ENCODE measurements at regions not wholly inside any gene's neighbourhood (a gene's known extent, or its start where the extent isn't known, plus 50 kb on each side); places are given as distances from the start of the nearest gene placed in this dataset.

GRCh38 chr2:136351684-136352083, 233.7 kb upstream of the CXCR4 start:
- TF ChIP-seq TAF1 (IDR thresholded peaks at IDR 0.05; ENCODE audit: low read depth), result no peak
- TF ChIP-seq EP300 (conservative IDR thresholded peaks at IDR 0.05; ENCODE audit: poor library complexity, severe bottlenecking), result no peak
- H2AFZ ChIP-seq (ENCODE audit: low read depth, low read length), result no peak overlapping the region
- H3K36me3 ChIP-seq (ENCODE audit: insufficient read depth, low read length), result no peaks in the 10 kb centered on the region
- H4K20me1 ChIP-seq (ENCODE audit: insufficient read depth), result no peaks in the 10 kb centered on the region
- H3K9ac ChIP-seq (ENCODE audit: low read length), result no peak overlapping the region
- no peaks in the 10 kb centered on the region for H3K27me3 ChIP-seq (ENCODE audit: insufficient read depth, low read depth, low read length)
- no peak overlapping the region for H3K4me2 ChIP-seq (ENCODE audit: low read length)
- H3F3A ChIP-seq (ENCODE audit: insufficient read depth, low read length, poor library complexity, severe bottlenecking), result no peaks in the 10 kb centered on the region
- H3K9me3 ChIP-seq (ENCODE audit: low read length), result no peaks in the 10 kb centered on the region
- no peaks in the 10 kb centered on the region for H3K79me2 ChIP-seq (replicated peaks; ENCODE audit: insufficient read depth, low read length)
- H3K27ac ChIP-seq (ENCODE audit: low read length), result no peak overlapping the region
- H3K9me2 ChIP-seq (ENCODE audit: insufficient read depth, low read length), result no peaks in the 10 kb centered on the region
- no peak overlapping the region for H3K4me3 ChIP-seq (ENCODE audit: low read length)

- H3K36me3 ChIP-seq (ENCODE audit: insufficient read depth, low read length), result no peaks in the 10 kb centered on the region
- no peak overlapping the region for H2AFZ ChIP-seq (ENCODE audit: low read depth, low read length)
- TF ChIP-seq SMC3 (conservative IDR thresholded peaks at IDR 0.05; ENCODE audit: poor library complexity) (no peak), REST (IDR thresholded peaks at IDR 0.05; ENCODE audit: borderline replicate concordance) (no peak)
- H3K9ac ChIP-seq (ENCODE audit: low read length), result no peak overlapping the region
- H3K79me2 ChIP-seq (replicated peaks; ENCODE audit: insufficient read depth, low read length), result no peaks in the 10 kb centered on the region
- H3K9me3 ChIP-seq (ENCODE audit: low read length), result no peaks in the 10 kb centered on the region
- no peaks in the 10 kb centered on the region for H4K20me1 ChIP-seq (ENCODE audit: insufficient read depth)
- H3K4me3 ChIP-seq (ENCODE audit: low read length), result no peak overlapping the region
- H3K9me2 ChIP-seq (ENCODE audit: insufficient read depth, low read length), result no peaks in the 10 kb centered on the region
- H3K27ac ChIP-seq (ENCODE audit: low read length), result no peak overlapping the region
- H3K27me3 ChIP-seq (ENCODE audit: insufficient read depth, low read depth, low read length), result no peaks in the 10 kb centered on the region
- no peaks in the 10 kb centered on the region for H3F3A ChIP-seq (ENCODE audit: insufficient read depth, low read length, poor library complexity, severe bottlenecking)
- H3K4me2 ChIP-seq (ENCODE audit: low read length), result no peak overlapping the region
Observed at GRCh38 chr2:136347981-136348380, 230.0 kb upstream of the CXCR4 start.

GRCh38 chr2:136344339-136344738, 226.4 kb upstream of the CXCR4 start:
- H3K4me2 ChIP-seq (ENCODE audit: low read length), result no peak overlapping the region
- no peaks in the 10 kb centered on the region for H3K9me3 ChIP-seq (ENCODE audit: low read length)
- H2AFZ ChIP-seq (ENCODE audit: low read depth, low read length), result no peak overlapping the region
- no peaks in the 10 kb centered on the region for H3K36me3 ChIP-seq (ENCODE audit: insufficient read depth, low read length)
- H3K27ac ChIP-seq (ENCODE audit: low read length), result no peak overlapping the region
- H3K9me2 ChIP-seq (ENCODE audit: insufficient read depth, low read length), result no peaks in the 10 kb centered on the region
- no peaks in the 10 kb centered on the region for H3F3A ChIP-seq (ENCODE audit: insufficient read depth, low read length, poor library complexity, severe bottlenecking)
- no peak overlapping the region for H3K9ac ChIP-seq (ENCODE audit: low read length)
- no peaks in the 10 kb centered on the region for H3K27me3 ChIP-seq (ENCODE audit: insufficient read depth, low read depth, low read length)
- no peaks in the 10 kb centered on the region for H3K79me2 ChIP-seq (replicated peaks; ENCODE audit: insufficient read depth, low read length)
- no peaks in the 10 kb centered on the region for H4K20me1 ChIP-seq (ENCODE audit: insufficient read depth)
- no peak overlapping the region for H3K4me3 ChIP-seq (ENCODE audit: low read length)
- TF ChIP-seq EZH2 (IDR thresholded peaks at IDR 0.05; ENCODE audit: borderline replicate concordance, insufficient read depth, low read length, poor library complexity, severe bottlenecking) (no peak), REST (IDR thresholded peaks at IDR 0.05; ENCODE audit: borderline replicate concordance) (no peak), SMC3 (conservative IDR thresholded peaks at IDR 0.05; ENCODE audit: poor library complexity) (no peak), CTCF (IDR thresholded peaks at IDR 0.05; ENCODE audit: poor library complexity, severe bottlenecking) (no peak), MXI1 (conservative IDR thresholded peaks at IDR 0.05; ENCODE audit: poor library complexity, severe bottlenecking) (no peak), RAD21 (conservative IDR thresholded peaks at IDR 0.05) (no peak), EP300 (conservative IDR thresholded peaks at IDR 0.05; ENCODE audit: poor library complexity, severe bottlenecking) (no peak), TAF1 (IDR thresholded peaks at IDR 0.05; ENCODE audit: low read depth) (no peak), POLR2AphosphoS5 (IDR thresholded peaks at IDR 0.05) (no peak)

Data from neural cell (in vitro differentiated cells).